ENCODE measurements at regions not wholly inside any gene's neighbourhood (a gene's known extent, or its start where the extent isn't known, plus 50 kb on each side); places are given as distances from the start of the nearest gene placed in this dataset.

GRCh38 chr13:79237981-79238380, 168.1 kb downstream of the RBM26 start:
- no peak overlapping the region for H2AFZ ChIP-seq
- no peaks in the 10 kb centered on the region for H3K9me2 ChIP-seq (ENCODE audit: insufficient read depth)
- no peaks in the 10 kb centered on the region for H3K9me3 ChIP-seq (ENCODE audit: low read depth)
- no peak for DNase-seq
- no peaks in the 10 kb centered on the region for H3K36me3 ChIP-seq (ENCODE audit: low read depth)
- no peaks in the 10 kb centered on the region for H3K79me2 ChIP-seq (ENCODE audit: insufficient read depth)
- no peak overlapping the region for H3K4me2 ChIP-seq (ENCODE audit: unreplicated experiment)
- no peaks in the 10 kb centered on the region for H3K27me3 ChIP-seq (replicated peaks; ENCODE audit: insufficient read depth)
- no peaks in the 10 kb centered on the region for H4K20me1 ChIP-seq (ENCODE audit: insufficient read depth)
- in situ Hi-C loops (cut with MboI) = no loop called here
- no peak overlapping the region for H3K27ac ChIP-seq
- no peak overlapping the region for H3K4me3 ChIP-seq
- WGBS, 2 experiments (ENCODE audit: low coverage in 1 of 2, low lambda C conversion rate in 2 of 2, missing lambda C conversion rate in 2 of 2) = 15 to 20% methylated on average over 4 of the region's 4 CpGs
- TF ChIP-seq EZH2phosphoT487 (IDR thresholded peaks at IDR 0.05; ENCODE audit: insufficient read depth, low read depth) (no peak), EZH2 (IDR thresholded peaks at IDR 0.05; ENCODE audit: insufficient read depth, poor library complexity, severe bottlenecking) (no peak)
- no peak overlapping the region for H3K9ac ChIP-seq
- H3K4me1 ChIP-seq (ENCODE audit: insufficient read depth) = no peaks in the 10 kb centered on the region
- no peaks in the 10 kb centered on the region for H3F3A ChIP-seq (ENCODE audit: insufficient read depth)

- in situ Hi-C loops (cut with MboI) = no loop called here
- Histone ChIP-seq H3K27ac (no peak overlapping the region), H3K4me3 (no peak overlapping the region), H3K4me2 (ENCODE audit: unreplicated experiment) (no peak overlapping the region), H3K79me2 (ENCODE audit: insufficient read depth) (no peaks in the 10 kb centered on the region), H3K9ac (no peak overlapping the region), H2AFZ (no peak overlapping the region), H3K36me3 (ENCODE audit: low read depth) (no peaks in the 10 kb centered on the region), H3K27me3 (replicated peaks; ENCODE audit: insufficient read depth) (peaks cover 4% of the 10 kb centered on the region; the same call in 1 of the 2 replicates), H3K9me3 (ENCODE audit: low read depth) (no peaks in the 10 kb centered on the region), H3F3A (ENCODE audit: insufficient read depth) (no peaks in the 10 kb centered on the region), H4K20me1 (ENCODE audit: insufficient read depth) (no peaks in the 10 kb centered on the region), H3K4me1 (ENCODE audit: insufficient read depth) (no peaks in the 10 kb centered on the region), H3K9me2 (ENCODE audit: insufficient read depth) (no peaks in the 10 kb centered on the region)
- TF ChIP-seq EZH2phosphoT487 (IDR thresholded peaks at IDR 0.05; ENCODE audit: insufficient read depth, low read depth) = no peak
- no peak for TF ChIP-seq EZH2 (IDR thresholded peaks at IDR 0.05; ENCODE audit: insufficient read depth, poor library complexity, severe bottlenecking)
- DNase-seq = no peak
- 16 to 28% methylated on average over 2 of the region's 2 CpGs for WGBS, 2 experiments (ENCODE audit: low coverage in 1 of 2, low lambda C conversion rate in 2 of 2, missing lambda C conversion rate in 2 of 2)
Measured at GRCh38 chr13:79231887-79232286, 174.2 kb downstream of the RBM26 start.

GRCh38 chr13:79229761-79230160, 176.3 kb downstream of the RBM26 start:
- no peaks in the 10 kb centered on the region for H3K9me2 ChIP-seq (ENCODE audit: insufficient read depth)
- TF ChIP-seq EZH2 (IDR thresholded peaks at IDR 0.05; ENCODE audit: insufficient read depth, poor library complexity, severe bottlenecking) (no peak), EZH2phosphoT487 (IDR thresholded peaks at IDR 0.05; ENCODE audit: insufficient read depth, low read depth) (no peak)
- H3K4me1 ChIP-seq (ENCODE audit: insufficient read depth) = no peaks in the 10 kb centered on the region
- H4K20me1 ChIP-seq (ENCODE audit: insufficient read depth) = no peaks in the 10 kb centered on the region
- WGBS, 2 experiments (ENCODE audit: low coverage in 1 of 2, low lambda C conversion rate in 2 of 2, missing lambda C conversion rate in 2 of 2) = 26 to 27% methylated on average over 4 of the region's 4 CpGs
- no peaks in the 10 kb centered on the region for H3K9me3 ChIP-seq (ENCODE audit: low read depth)
- no peak overlapping the region for H2AFZ ChIP-seq
- H3K4me3 ChIP-seq = no peak overlapping the region
- no peak overlapping the region for H3K27ac ChIP-seq
- peaks cover 6% of the 10 kb centered on the region; the same call in 1 of the 2 replicates for H3K27me3 ChIP-seq (replicated peaks; ENCODE audit: insufficient read depth)
- DNase-seq = no peak
- in situ Hi-C loops (cut with MboI) = no loop called here
- no peak overlapping the region for H3K9ac ChIP-seq
- no peaks in the 10 kb centered on the region for H3F3A ChIP-seq (ENCODE audit: insufficient read depth)
- no peak overlapping the region for H3K4me2 ChIP-seq (ENCODE audit: unreplicated experiment)
- no peaks in the 10 kb centered on the region for H3K79me2 ChIP-seq (ENCODE audit: insufficient read depth)
- no peaks in the 10 kb centered on the region for H3K36me3 ChIP-seq (ENCODE audit: low read depth)

DNA sequence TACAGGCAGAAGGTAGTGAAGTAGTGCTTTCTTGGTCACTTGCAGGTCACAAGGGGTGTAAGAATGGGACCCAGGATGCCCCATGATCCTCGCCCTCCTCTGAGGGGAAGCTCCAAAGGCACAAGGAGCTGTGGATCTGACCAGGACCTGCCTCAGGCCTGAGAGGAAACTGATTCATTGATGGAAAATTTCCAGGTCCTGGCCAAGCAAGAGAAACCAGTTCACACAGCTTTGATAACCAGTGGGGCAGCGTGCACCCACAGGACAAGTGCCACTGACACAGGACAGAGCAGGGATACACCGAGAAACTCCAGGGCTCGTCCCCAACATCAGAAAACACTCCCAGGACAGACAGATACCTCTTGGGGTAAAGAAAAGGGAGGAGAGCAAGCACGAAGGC, 177.1 kb downstream of the RBM26 start:
- no peak overlapping the region for H2AFZ ChIP-seq

GRCh38 chr13:79227418-79227817, 178.6 kb downstream of the RBM26 start:
- H3K9me2 ChIP-seq (ENCODE audit: insufficient read depth) = no peaks in the 10 kb centered on the region
- H3K4me3 ChIP-seq = no peak overlapping the region
- no peak overlapping the region for H3K9ac ChIP-seq
- no peak for DNase-seq
- no peaks in the 10 kb centered on the region for H3K36me3 ChIP-seq (ENCODE audit: low read depth)
- 40 to 46% methylated on average over 2 of the region's 2 CpGs for WGBS, 2 experiments (ENCODE audit: low coverage in 1 of 2, low lambda C conversion rate in 2 of 2, missing lambda C conversion rate in 2 of 2)
- TF ChIP-seq EZH2phosphoT487 (IDR thresholded peaks at IDR 0.05; ENCODE audit: insufficient read depth, low read depth) (no peak), EZH2 (IDR thresholded peaks at IDR 0.05; ENCODE audit: insufficient read depth, poor library complexity, severe bottlenecking) (no peak)
- H3K4me1 ChIP-seq (ENCODE audit: insufficient read depth) = no peaks in the 10 kb centered on the region
- H3K4me2 ChIP-seq (ENCODE audit: unreplicated experiment) = no peak overlapping the region
- no peaks in the 10 kb centered on the region for H3K9me3 ChIP-seq (ENCODE audit: low read depth)
- peaks cover 6% of the 10 kb centered on the region; the same call in 1 of the 2 replicates for H3K27me3 ChIP-seq (replicated peaks; ENCODE audit: insufficient read depth)
- H3F3A ChIP-seq (ENCODE audit: insufficient read depth) = no peaks in the 10 kb centered on the region
- H3K27ac ChIP-seq = no peak overlapping the region
- no peak overlapping the region for H2AFZ ChIP-seq
- H4K20me1 ChIP-seq (ENCODE audit: insufficient read depth) = no peaks in the 10 kb centered on the region
- H3K79me2 ChIP-seq (ENCODE audit: insufficient read depth) = no peaks in the 10 kb centered on the region
- in situ Hi-C loops (cut with MboI) = no loop called here

More for the DNA sequence above, 177.1 kb downstream of the RBM26 start:
- Histone ChIP-seq H3K9ac (no peak overlapping the region), H3K27me3 (replicated peaks; ENCODE audit: insufficient read depth) (peaks cover 6% of the 10 kb centered on the region; the same call in 1 of the 2 replicates), H3K9me3 (ENCODE audit: low read depth) (no peaks in the 10 kb centered on the region), H3K4me2 (ENCODE audit: unreplicated experiment) (no peak overlapping the region), H3K9me2 (ENCODE audit: insufficient read depth) (no peaks in the 10 kb centered on the region), H4K20me1 (ENCODE audit: insufficient read depth) (no peaks in the 10 kb centered on the region), H3K4me3 (no peak overlapping the region), H3K36me3 (ENCODE audit: low read depth) (no peaks in the 10 kb centered on the region), H3K27ac (no peak overlapping the region), H3K4me1 (ENCODE audit: insufficient read depth) (no peaks in the 10 kb centered on the region), H3F3A (ENCODE audit: insufficient read depth) (no peaks in the 10 kb centered on the region), H3K79me2 (ENCODE audit: insufficient read depth) (no peaks in the 10 kb centered on the region)
- TF ChIP-seq EZH2 (IDR thresholded peaks at IDR 0.05; ENCODE audit: insufficient read depth, poor library complexity, severe bottlenecking) (no peak), EZH2phosphoT487 (IDR thresholded peaks at IDR 0.05; ENCODE audit: insufficient read depth, low read depth) (no peak)
- no peak for DNase-seq
- in situ Hi-C loops (cut with MboI) = no loop called here
- 14 to 17% methylated on average over 5 of the region's 5 CpGs for WGBS, 2 experiments (ENCODE audit: low coverage in 1 of 2, low lambda C conversion rate in 2 of 2, missing lambda C conversion rate in 2 of 2)
